ENCODE measurements at regions not wholly inside any gene's neighbourhood (a gene's known extent, or its start where the extent isn't known, plus 50 kb on each side); places are given as distances from the start of the nearest gene placed in this dataset.
A peak's percentile ranks its signal among the peaks of the same experiment; 100 is the strongest.
"Not testable (repeated sequence)": the region's sequence is repeated elsewhere in the genome, so short reads cannot be mapped to it uniquely, and the experiment has no call there.

- no peak for DNase-seq
Measured at GRCh38 chr7:68119411-68119810, 1122.8 kb downstream of the TYW1 start.

DNA sequence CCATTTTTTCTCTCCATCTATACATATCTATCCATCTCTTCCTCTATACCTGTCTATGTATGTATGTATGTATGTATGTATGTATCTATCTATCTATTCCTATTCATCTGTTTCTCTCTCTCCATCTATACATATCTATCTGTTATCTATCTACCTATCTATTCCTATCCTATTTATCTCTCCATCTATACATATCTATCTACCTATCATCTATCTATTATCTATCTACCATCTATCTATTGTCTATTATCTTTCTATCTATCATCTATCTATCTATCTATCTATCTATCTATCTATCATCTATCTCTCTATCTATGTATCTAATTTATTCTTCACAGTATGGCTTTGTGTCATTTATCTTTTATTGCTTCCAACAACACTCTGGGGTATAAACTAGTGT lies 1124.4 kb downstream of the TYW1 start:
- no peak for DNase-seq

- no peak for DNase-seq
Measured at GRCh38 chr7:68121655-68122054, 1125.0 kb downstream of the TYW1 start.

DNA sequence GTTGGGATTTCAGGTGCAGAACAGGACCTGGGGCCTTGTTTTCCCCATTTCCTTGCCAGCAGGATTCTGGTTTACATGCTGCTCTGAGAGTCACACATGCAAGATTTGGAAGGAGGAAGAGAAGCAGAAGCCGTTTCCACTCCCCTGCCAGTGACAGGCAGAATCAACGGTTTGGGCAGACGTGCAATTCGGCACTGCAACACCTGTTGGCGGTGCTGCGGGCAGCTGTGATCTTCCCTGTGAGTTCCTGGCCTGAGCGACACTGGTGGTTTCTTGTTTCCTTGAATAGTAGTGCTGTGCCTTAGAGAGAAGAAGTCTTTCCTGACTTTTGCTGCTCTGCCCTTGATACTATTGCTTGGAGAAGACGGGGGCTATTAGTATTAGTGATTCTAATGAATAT lies 1126.2 kb downstream of the TYW1 start:
- no peak for DNase-seq

GRCh38 chr7:68125168-68125567 lies 1128.5 kb downstream of the TYW1 start:
- DNase-seq, result peak in 1 of 3 experiments; percentile 87

GRCh38 chr7:68133045-68133444 lies 1136.4 kb downstream of the TYW1 start:
- no peak for DNase-seq

- no peak for DNase-seq
Measured at GRCh38 chr7:68143345-68143744, 1146.7 kb downstream of the TYW1 start.

GRCh38 chr7:68146983-68147382 lies 1150.3 kb downstream of the TYW1 start:
- DNase-seq, result no peak

DNA sequence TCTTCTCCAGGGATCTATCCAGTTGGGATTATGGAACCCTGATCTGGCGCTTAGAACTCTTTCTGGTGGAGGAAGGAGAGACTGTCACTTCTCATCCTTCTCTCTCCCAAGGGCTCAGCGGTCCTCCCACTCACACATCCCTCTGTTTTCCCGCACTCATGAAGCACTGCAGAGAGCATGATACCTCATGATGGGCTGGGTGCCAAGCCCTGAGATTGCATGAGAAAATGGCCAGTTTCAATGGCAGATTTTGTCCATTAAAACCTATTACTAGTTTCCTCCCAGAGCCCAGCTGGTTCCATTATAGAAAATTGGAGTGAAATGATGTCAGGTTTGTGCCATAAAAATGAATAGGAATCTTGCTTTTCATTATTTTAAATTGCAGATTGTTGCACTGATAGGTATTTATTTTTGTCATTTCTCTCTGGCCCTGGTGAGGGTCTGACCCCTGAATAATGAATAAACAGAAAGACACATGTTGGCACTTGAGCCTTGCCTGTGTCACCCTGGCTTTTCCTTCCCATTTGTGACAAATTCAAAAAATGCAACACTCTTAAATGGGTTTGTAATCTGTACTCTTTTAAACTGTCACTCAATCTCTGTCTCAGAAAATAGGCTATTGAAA lies 1151.1 kb downstream of the TYW1 start:
- peak in 1 of 3 experiments; percentile 24 for DNase-seq

GRCh38 chr7:68148440-68148839 lies 1151.8 kb downstream of the TYW1 start:
- DNase-seq, result peak in 1 of 3 experiments; percentile 96

DNA sequence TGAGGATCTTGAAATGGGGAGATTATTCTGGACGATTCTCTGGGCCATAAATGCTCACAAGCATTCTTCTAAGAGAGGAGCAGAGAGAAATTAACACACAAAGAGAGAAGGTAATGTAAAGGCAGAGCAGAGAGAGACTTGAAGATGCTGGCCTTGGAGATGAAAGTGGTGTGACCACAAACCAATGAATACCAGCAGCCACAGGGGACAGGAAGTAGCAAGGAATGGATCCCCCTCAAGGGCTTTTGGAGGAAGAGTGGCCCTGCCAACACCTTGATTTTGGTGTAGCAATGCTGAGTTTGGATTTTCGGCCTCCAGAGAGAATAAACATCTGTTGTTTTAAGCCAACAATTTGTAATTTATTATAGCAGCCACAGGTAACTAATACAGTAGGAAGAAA lies 1155.6 kb downstream of the TYW1 start:
- no peak for DNase-seq

DNA sequence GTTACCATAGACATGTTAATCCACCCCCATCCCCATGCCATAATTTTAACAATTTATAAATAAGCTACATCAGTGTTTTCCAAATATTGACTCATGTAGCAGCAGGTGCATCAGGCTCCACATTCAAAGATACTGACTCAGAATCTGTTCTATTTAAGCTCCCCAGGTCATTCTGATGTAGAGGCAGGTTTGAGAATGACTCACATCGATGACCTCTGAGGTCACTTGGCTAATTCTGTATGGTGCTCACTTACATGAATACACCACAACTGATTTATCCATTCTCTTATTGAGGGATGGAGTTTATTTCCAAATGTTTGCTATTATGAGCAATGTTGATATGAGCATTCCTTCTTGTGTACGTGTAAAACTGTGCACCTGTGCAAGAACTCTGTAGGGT lies 1159.0 kb downstream of the TYW1 start:
- DNase-seq, result no peak

DNA sequence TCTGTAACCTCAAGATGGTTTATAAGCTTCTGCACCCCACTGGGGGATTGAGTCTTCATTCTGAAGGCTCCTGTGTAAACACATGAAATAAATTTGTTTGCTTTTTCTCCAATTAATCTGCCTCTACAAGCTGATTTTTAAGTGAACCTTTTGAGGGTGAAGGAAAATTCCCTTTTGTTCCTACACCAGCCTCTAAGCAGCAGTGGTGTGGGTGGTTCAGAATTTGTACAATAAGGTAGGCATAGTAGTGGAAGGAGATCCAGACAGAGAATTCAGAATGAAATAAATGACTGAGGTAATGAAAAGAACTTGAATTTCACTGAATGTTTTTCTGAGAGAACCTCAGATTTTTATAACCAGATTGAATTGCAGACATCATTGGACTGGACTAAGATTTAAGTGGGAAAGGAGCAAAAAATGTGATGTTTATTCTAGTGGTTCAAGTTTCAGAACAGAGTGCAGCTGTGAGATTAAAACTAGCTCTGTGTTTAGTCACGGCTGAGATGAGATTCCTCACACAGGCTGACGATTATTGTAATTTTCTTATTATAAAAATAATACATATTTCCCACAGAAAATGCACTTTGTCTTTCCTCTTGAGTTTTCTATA lies 1162.2 kb downstream of the TYW1 start:
- DNase-seq, result no peak

- DNase-seq, result no peak
Measured at GRCh38 chr7:68162712-68163111, 1166.1 kb downstream of the TYW1 start.

DNA sequence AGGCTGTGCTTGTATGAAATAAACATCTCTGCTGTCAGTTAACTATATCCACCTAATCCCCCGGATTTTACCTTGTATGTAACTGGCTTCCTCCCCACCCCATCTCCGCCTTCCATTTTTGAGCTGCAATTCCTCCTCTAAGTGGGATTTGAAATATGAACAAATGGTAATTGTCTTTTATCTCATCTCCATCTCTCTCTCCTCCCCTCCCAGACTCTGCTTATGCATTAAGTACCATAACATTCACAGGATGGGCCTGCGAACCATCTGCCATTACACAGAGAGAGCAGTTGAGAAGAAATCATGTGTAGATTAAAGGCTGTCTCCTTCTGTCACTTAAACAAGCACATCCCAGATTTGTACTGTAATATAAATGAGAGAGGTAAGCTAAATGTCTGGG lies 1169.9 kb downstream of the TYW1 start:
- DNase-seq, result peak in 1 of 3 experiments; percentile 70

DNA sequence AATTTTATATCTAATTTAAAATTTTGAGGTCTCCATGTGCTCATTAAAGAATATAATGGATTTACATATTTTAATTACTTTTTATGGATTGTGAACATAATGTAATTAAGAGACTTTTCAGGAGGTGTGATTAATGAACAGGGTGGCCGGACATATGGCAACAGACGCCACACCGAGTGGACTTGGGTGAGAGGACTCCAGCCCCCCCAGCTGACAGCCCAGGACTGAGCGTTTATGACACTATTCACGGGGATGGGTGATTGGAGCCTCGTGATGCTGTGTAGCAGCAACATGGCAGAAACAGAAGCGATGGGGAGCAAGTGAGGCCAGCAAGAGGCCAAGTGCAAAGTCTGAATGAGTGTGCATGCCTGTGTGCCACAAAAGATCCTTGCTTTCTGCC lies 1176.9 kb downstream of the TYW1 start:
- no peak for DNase-seq

DNA sequence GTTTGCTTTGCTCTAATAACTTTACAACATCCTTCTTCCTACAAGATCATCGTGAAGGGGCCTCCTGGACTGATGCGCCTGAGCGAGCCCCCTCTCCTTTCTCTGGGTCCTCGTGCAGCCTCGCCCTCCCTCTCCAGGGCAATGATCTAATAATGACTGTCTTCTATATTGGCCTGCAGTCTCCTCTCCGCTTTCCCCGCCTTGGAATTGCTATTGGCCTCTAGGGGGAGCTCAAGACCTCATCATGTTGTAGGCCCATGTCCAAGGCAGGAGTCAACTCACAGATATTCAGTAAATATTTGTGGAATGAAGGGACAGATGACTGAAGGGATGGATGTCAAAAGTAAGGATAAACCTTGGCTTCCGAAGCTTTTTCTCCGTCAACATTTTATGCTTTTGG lies 1180.3 kb downstream of the TYW1 start:
- DNase-seq, result peak; percentile 40 to 88 (median 76)

GRCh38 chr7:68180761-68181160 lies 1184.1 kb downstream of the TYW1 start:
- DNase-seq, result no peak

DNA sequence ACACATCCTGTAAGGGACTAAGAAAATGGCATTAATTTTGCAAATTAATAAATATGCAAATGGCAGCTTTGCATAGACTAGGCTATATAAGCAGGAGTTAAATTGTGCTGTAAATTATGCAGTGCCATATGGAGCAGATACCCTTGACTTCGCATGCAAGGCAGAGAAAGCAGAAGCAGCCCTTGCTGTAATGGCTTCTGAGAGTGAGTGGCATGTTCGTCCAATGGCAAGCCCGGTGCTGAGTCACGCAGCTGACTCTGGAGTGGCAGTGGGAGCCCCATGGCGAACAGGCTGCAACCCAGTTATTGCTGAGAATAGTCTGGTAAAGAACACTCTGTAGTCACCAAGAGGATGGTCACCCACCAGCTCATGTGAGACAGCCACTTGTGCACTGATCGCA lies 1186.5 kb downstream of the TYW1 start:
- DNase-seq, result peak in 1 of 3 experiments; percentile 95

DNA sequence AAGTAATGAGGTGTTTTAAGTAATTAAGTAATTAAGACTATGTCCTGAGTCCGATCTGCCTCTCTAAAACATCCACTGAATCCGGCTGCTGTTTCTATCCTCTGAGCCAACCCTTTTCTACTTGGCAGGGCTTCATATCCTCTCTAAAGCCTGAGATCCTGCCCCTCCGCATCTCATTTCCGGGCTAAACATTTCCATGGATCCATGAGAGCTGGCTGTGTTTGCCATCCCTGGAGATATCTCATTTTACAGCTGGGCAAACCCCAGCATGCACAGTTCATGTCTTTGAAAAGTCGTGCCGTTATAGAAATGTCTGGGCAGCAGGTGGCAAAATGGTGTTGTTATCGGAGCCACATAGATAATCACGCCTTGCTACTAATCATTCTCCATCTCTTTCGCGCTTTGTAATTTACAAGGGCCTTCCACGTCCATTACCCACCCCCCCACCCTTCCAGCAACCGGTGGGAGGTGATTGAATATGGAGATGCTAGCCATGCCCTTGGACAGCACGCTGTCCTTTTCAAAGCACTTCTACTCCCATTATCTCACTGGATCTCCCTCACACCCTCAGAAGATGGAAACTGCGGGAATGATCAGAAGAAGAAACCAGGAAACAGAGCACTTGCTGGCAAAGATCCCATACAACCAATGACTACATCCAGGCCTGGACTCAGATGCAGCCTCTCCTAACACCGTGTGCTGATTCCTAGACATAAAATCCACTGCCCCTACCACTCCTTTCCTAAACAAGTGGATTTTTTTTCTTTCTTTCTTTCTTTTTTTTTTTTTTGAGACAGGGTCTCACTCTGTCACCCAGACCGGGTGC lies 1189.2 kb downstream of the TYW1 start:
- peak in 2 of 3 experiments; percentile 7 to 92 for DNase-seq

- no peak for DNase-seq
Measured at GRCh38 chr7:68187532-68187931, 1190.9 kb downstream of the TYW1 start.

DNA sequence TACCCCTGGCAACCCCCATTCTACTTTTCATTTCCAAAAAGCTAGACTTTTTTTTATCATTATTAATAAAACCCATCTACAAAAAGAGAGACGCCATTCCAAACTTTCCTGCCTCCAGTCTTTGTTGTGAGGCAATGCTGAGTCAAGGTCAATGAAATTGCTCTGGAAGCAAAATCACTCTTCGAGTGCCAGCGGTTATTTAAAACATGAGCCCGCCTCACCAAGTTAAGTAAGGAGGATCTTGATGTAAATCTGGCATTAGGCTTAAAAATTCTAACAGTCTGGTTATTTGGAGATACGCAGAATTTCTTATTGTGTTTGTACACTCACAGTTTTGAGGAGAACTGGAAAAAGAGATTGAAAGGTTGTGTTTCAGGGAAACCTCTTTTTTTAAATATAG lies 1196.3 kb downstream of the TYW1 start:
- DNase-seq, result no peak

DNA sequence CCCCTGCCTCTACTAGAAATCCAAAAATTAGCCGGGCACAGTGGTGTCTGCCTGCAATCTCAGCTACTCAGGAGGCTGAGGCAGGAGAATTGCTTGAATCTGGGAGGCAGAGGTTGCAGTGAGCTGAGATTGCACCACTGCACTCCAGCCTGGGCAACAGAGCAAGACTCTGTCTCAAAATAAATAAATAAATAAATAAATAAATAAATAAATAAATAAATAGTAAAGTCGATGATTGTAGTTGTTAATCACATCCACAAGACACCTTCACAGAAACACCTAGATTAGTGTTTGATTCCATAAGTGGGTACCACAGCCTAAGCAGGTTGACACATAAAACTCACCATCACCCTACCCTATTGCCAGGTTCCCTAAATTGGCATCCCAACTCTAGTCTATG lies 1199.0 kb downstream of the TYW1 start:
- not testable (repeated sequence) for DNase-seq

- no peak for DNase-seq
Measured at GRCh38 chr7:68200051-68200670, 1203.5 kb downstream of the TYW1 start.

Measured in NCI-H1417 (cell line).